Activated CD8-positive, alpha-beta memory T cell treated with anti-CD3 and anti-CD28 coated beads, Interleukin-2, amount 50 U/mL, for 4 hours (primary cell): ENCODE measurements at regions not wholly inside any gene's neighbourhood (a gene's known extent, or its start where the extent isn't known, plus 50 kb on each side); places are given as distances from the start of the nearest gene placed in this dataset.
A peak's percentile ranks its signal among the peaks of the same experiment; 100 is the strongest.

ENCODE experiments used
- DNase-seq: peaks from one replicate; pipeline ENCODE4 v3.0.0-alpha.2; 2020

- no peak for DNase-seq
Observed at GRCh38 chr9:99401680-99402504, 179.8 kb downstream of the SEC61B start.

- DNase-seq = no peak
Observed at GRCh38 chr9:99403371-99403770, 181.3 kb downstream of the SEC61B start.

- DNase-seq = no peak
Observed at GRCh38 chr9:99405359-99405758, 183.3 kb downstream of the SEC61B start.

- DNase-seq = no peak
Observed at GRCh38 chr9:99406939-99407338, 184.9 kb downstream of the SEC61B start.

- DNase-seq = no peak
Observed at GRCh38 chr9:99411068-99411467, 189.0 kb downstream of the SEC61B start.

GRCh38 chr9:99411479-99412115, 189.5 kb downstream of the SEC61B start:
- DNase-seq = no peak

GRCh38 chr9:99412606-99413005, 190.5 kb downstream of the SEC61B start:
- DNase-seq = no peak

- DNase-seq = no peak
Observed at GRCh38 chr9:99414321-99414720, 192.2 kb downstream of the SEC61B start.

GRCh38 chr9:99415606-99416005, 193.5 kb downstream of the SEC61B start:
- DNase-seq = no peak

GRCh38 chr9:99416007-99416406, 193.9 kb downstream of the SEC61B start:
- no peak for DNase-seq

- DNase-seq = no peak
Observed at GRCh38 chr9:99419070-99419469, 197.0 kb downstream of the SEC61B start.

- DNase-seq = no peak
Observed at GRCh38 chr9:99421369-99421768, 199.3 kb downstream of the SEC61B start.

GRCh38 chr9:99425124-99425523, 203.0 kb downstream of the SEC61B start:
- no peak for DNase-seq

GRCh38 chr9:99425923-99426842, 204.1 kb downstream of the SEC61B start:
- DNase-seq = no peak

- no peak for DNase-seq
Observed at GRCh38 chr9:99427260-99427659, 205.2 kb downstream of the SEC61B start.

- no peak for DNase-seq
Observed at GRCh38 chr9:99430301-99430700, 208.2 kb downstream of the SEC61B start.

GRCh38 chr9:99431103-99431502, 209.0 kb downstream of the SEC61B start:
- DNase-seq = no peak

GRCh38 chr9:99432075-99432474, 210.0 kb downstream of the SEC61B start:
- no peak for DNase-seq

GRCh38 chr9:99433095-99433494, 211.0 kb downstream of the SEC61B start:
- no peak for DNase-seq

- peak; percentile 45 for DNase-seq
Observed at GRCh38 chr9:99433555-99433954, 211.5 kb downstream of the SEC61B start.

GRCh38 chr9:99436616-99437015, 214.5 kb downstream of the SEC61B start:
- DNase-seq = no peak

GRCh38 chr9:99437145-99437544, 215.1 kb downstream of the SEC61B start:
- no peak for DNase-seq

GRCh38 chr9:99438596-99438995, 216.5 kb downstream of the SEC61B start:
- DNase-seq = no peak
